CD4-positive, alpha-beta T cell (primary cell): ENCODE measurements at regions not wholly inside any gene's neighbourhood (a gene's known extent, or its start where the extent isn't known, plus 50 kb on each side); places are given as distances from the start of the nearest gene placed in this dataset.

ENCODE experiments used
- ATAC-seq: fragments of 200-7000 bp; cut with Tn5 transposase; one replicate; pipeline ENCODE4 v1.10.0; 2022; ENCODE audit warnings: mild to moderate bottlenecking; ENCODE audit not compliant: poor library complexity
- CTCF ChIA-PET: fragments of 350-600 bp; sonication (Branson Sonifier 250); formaldehyde crosslinking; loops from one replicate; lab custom pipeline; 2021; ENCODE audit warnings: antibody characterized with exemption, inconsistent platforms; lab: Charles Lee
- POLR2A ChIA-PET: fragments of 350-600 bp; sonication (Branson Sonifier 250); formaldehyde crosslinking; loops from one replicate; lab custom pipeline; 2021; ENCODE audit warnings: antibody characterized with exemption, inconsistent platforms; lab: Charles Lee
- DNase-seq, 14 experiments: peaks; one replicate each; pipeline ENCODE4 v3.0.0-alpha.2; 2013 to 2020; ENCODE audit warnings: mixed read lengths in 2 of 14
- H3K27ac ChIP-seq, 2 donors: one replicate each; pipeline versions ENCODE4 v1.5.1 to v1.7.0; 2013; ENCODE audit warnings: low read length in 2 of 2, low read depth in 1 of 2, mild to moderate bottlenecking in 1 of 2
- H3K27me3 ChIP-seq, 2 experiments: 1 replicate in 1 of 2; 2 replicates in 1 of 2; pipeline versions ENCODE4 v1.6.1 to v1.7.0; 2013; ENCODE audit warnings: low read length in 2 of 2, control low read depth in 1 of 2, mild to moderate bottlenecking in 1 of 2, moderate library complexity in 1 of 2; ENCODE audit not compliant: insufficient read depth in 2 of 2, control insufficient read depth in 1 of 2
- H3K36me3 ChIP-seq: one replicate; pipeline ENCODE4 v1.6.1; 2013; ENCODE audit warnings: low read length, control low read depth; ENCODE audit not compliant: insufficient read depth
- H3K4me1 ChIP-seq: one replicate; pipeline ENCODE4 v1.6.1; 2013; ENCODE audit warnings: low read length, control low read depth; ENCODE audit not compliant: insufficient read depth
- H3K4me3 ChIP-seq: one replicate; pipeline ENCODE4 v1.5.1; 2013; ENCODE audit warnings: mild to moderate bottlenecking, low read length, moderate library complexity
- H3K9me3 ChIP-seq, 2 experiments: 1 replicate in 1 of 2; 2 replicates in 1 of 2; pipeline versions ENCODE4 v1.6.1 to v1.7.0; 2013; ENCODE audit warnings: low read length in 2 of 2, mild to moderate bottlenecking in 2 of 2, control low read depth in 1 of 2, moderate library complexity in 1 of 2; ENCODE audit not compliant: control insufficient read depth in 1 of 2, insufficient read depth in 1 of 2
- H3K27ac Mint-ChIP-seq: one replicate; pipeline ENCODE4 v1.8.0; 2020; ENCODE audit warnings: mixed read lengths
- H3K27me3 Mint-ChIP-seq: one replicate; pipeline ENCODE4 v1.8.0; 2021; ENCODE audit warnings: mixed read lengths
- H3K36me3 Mint-ChIP-seq: one replicate; pipeline ENCODE4 v1.8.0; 2021; ENCODE audit warnings: low read depth, mixed read lengths
- H3K4me1 Mint-ChIP-seq: one replicate; pipeline ENCODE4 v1.8.0; 2021; ENCODE audit warnings: low read depth, mixed read lengths
- H3K4me3 Mint-ChIP-seq: one replicate; pipeline ENCODE4 v1.8.0; 2020; ENCODE audit warnings: mild to moderate bottlenecking, mixed read lengths
- H3K9me3 Mint-ChIP-seq: one replicate; pipeline ENCODE4 v1.8.0; 2020; ENCODE audit warnings: mixed read lengths
- CTCF ChIP-seq: fragments of 200-600 bp; IDR thresholded peaks from one replicate; pipeline ENCODE4 v1.8.0; 2022; ENCODE audit warnings: antibody characterized with exemption, mild to moderate bottlenecking
- intact Hi-C, 2 experiments: fragments of 100-400 bp; cut with DNase I in 1 of 2; cut with micrococcal nuclease in 1 of 2; formaldehyde crosslinking; loops; one replicate each; pipeline versions ENCODE4 v1.15.1 to v1.9.0; 2023 to 2025; cut with DNase I, micrococcal nuclease

- DNase-seq: no peak
- TF ChIP-seq CTCF: no peak
- ChIA-PET POLR2A (no interaction called here), CTCF (no interaction called here)
- Mint-ChIP-seq H3K4me1 (peaks cover 8% of the 10 kb centered on the region), H3K27ac (no peak overlapping the region), H3K4me3 (no peak overlapping the region), H3K36me3 (no peaks in the 10 kb centered on the region), H3K27me3 (peaks cover 39% of the 10 kb centered on the region), H3K9me3 (no peaks in the 10 kb centered on the region)
- Histone ChIP-seq H3K9me3 (no peaks in the 10 kb centered on the region), H3K36me3 (no peaks in the 10 kb centered on the region), H3K4me3 (no peak overlapping the region), H3K4me1 (peaks cover 4% of the 10 kb centered on the region), H3K27ac (no peak overlapping the region), H3K27me3 (peaks cover 0 to 3% of the 10 kb centered on the region in 2 experiments)
- intact Hi-C loops: no loop called here
- no peak for ATAC-seq
Observed at GRCh38 chr18:70462078-70462439, 173.2 kb downstream of the SOCS6 start.

GRCh38 chr18:70461323-70462077, 172.7 kb downstream of the SOCS6 start:
- Mint-ChIP-seq H3K27ac (no peak overlapping the region), H3K4me1 (peaks cover 8% of the 10 kb centered on the region), H3K36me3 (no peaks in the 10 kb centered on the region), H3K4me3 (no peak overlapping the region), H3K9me3 (no peaks in the 10 kb centered on the region), H3K27me3 (peaks cover 39% of the 10 kb centered on the region)
- TF ChIP-seq CTCF: no peak
- ChIA-PET POLR2A (no interaction called here), CTCF (no interaction called here)
- H3K36me3 ChIP-seq: no peaks in the 10 kb centered on the region
- DNase-seq: no peak
- H3K27ac ChIP-seq: no peak overlapping the region
- intact Hi-C loops: no loop called here
- peaks cover 4% of the 10 kb centered on the region for H3K4me1 ChIP-seq
- no peak overlapping the region for H3K4me3 ChIP-seq
- no peaks in the 10 kb centered on the region for H3K9me3 ChIP-seq
- H3K27me3 ChIP-seq: peaks cover 0 to 3% of the 10 kb centered on the region in 2 experiments
- no peak for ATAC-seq

- no peak overlapping the region for H3K27ac Mint-ChIP-seq
- Histone ChIP-seq H3K4me3 (no peak overlapping the region), H3K27me3 (peaks cover 0 to 3% of the 10 kb centered on the region in 2 experiments), H3K36me3 (no peaks in the 10 kb centered on the region), H3K4me1 (peaks cover 2% of the 10 kb centered on the region), H3K9me3 (no peaks in the 10 kb centered on the region), H3K27ac (no peak overlapping the region)
- no peaks in the 10 kb centered on the region for H3K36me3 Mint-ChIP-seq
- peaks cover 39% of the 10 kb centered on the region for H3K27me3 Mint-ChIP-seq
- ATAC-seq: no peak
- no peak overlapping the region for H3K4me3 Mint-ChIP-seq
- intact Hi-C loops: no loop called here
- no peaks in the 10 kb centered on the region for H3K9me3 Mint-ChIP-seq
- CTCF ChIA-PET: no interaction called here
- TF ChIP-seq CTCF: no peak
- DNase-seq: no peak
- peaks cover 6% of the 10 kb centered on the region for H3K4me1 Mint-ChIP-seq
- POLR2A ChIA-PET: no interaction called here
Observed at GRCh38 chr18:70459731-70460130, 170.9 kb downstream of the SOCS6 start.
